Aorta (tissue), 5 donors: ENCODE measurements at regions not wholly inside any gene's neighbourhood (a gene's known extent, or its start where the extent isn't known, plus 50 kb on each side); places are given as distances from the start of the nearest gene placed in this dataset.

Experiments
- ATAC-seq: fragments of 200-7000 bp; cut with Tn5 transposase; one replicate; pipeline ENCODE4 v1.9.1; 2022; ENCODE audit warnings: moderate library complexity; ENCODE audit not compliant: low FRiP score
- DNase-seq, 2 donors: peaks; one replicate each; pipeline ENCODE4 v3.0.0-alpha.2; 2020
- H3K27ac ChIP-seq, 2 donors: one replicate each; pipeline ENCODE4 v1.5.1; 2013; ENCODE audit warnings: low read length in 2 of 2, mild to moderate bottlenecking in 2 of 2, moderate library complexity in 2 of 2, control low read depth in 1 of 2, inconsistent platforms in 1 of 2, low read depth in 1 of 2
- H3K27me3 ChIP-seq, 2 donors: one replicate each; pipeline ENCODE4 v1.6.1; 2013; ENCODE audit warnings: control low read depth in 1 of 2, low read length in 1 of 2, mild to moderate bottlenecking in 1 of 2, moderate library complexity in 1 of 2; ENCODE audit not compliant: insufficient read depth in 2 of 2, control insufficient read depth in 1 of 2
- H3K36me3 ChIP-seq, 2 donors: one replicate each; pipeline ENCODE4 v1.6.1; 2013; ENCODE audit warnings: control low read depth in 1 of 2, low read length in 1 of 2, mild to moderate bottlenecking in 1 of 2; ENCODE audit not compliant: insufficient read depth in 2 of 2, control insufficient read depth in 1 of 2
- H3K4me1 ChIP-seq, 2 donors: one replicate each; pipeline ENCODE4 v1.6.1; 2013; ENCODE audit warnings: low read length in 2 of 2, control low read depth in 1 of 2, mild to moderate bottlenecking in 1 of 2, moderate library complexity in 1 of 2; ENCODE audit not compliant: insufficient read depth in 2 of 2, control insufficient read depth in 1 of 2
- H3K4me3 ChIP-seq, 2 donors: one replicate each; pipeline ENCODE4 v1.5.1; 2013; ENCODE audit warnings: low read length in 2 of 2, control low read depth in 1 of 2, mild to moderate bottlenecking in 1 of 2
- H3K9me3 ChIP-seq: one replicate; pipeline ENCODE4 v1.6.1; 2013; ENCODE audit warnings: mild to moderate bottlenecking, low read length; ENCODE audit not compliant: control insufficient read depth
- WGBS, 2 donors: extraction: QIAGEN DNeasy Blood & Tissue Kit; methylation state at CpG; one replicate each; pipeline ENCODE4 v1.1.7; 2013; 5-methylcytosine and 5-hydroxymethylcytosine counted together
- intact Hi-C, 2 donors: fragments of 100-400 bp; cut with DNase I; formaldehyde crosslinking; loops; one replicate each; pipeline versions ENCODE4 v1.14.2 to v1.15.0; 2022
- donor health status: healthy with polysubstance abuse.
- donor health status: Bipolar disorder and iron deficiency.
- donor health status: DM: no; HTN: no; CAD: no.
- donor health status: DM: no; HTN: no; CAD: no.
- donor health status: DM: yes; HTN: yes; CAD: no.

GRCh38 chr5:68435611-68436010 is 220.1 kb downstream of the PIK3R1 start:
- intact Hi-C loops: loop anchor here in 1 of 2 donors (10.0 kb wide), 1 partner anchor 91 kb away; no protein-coding TSS in a partner anchor
- WGBS, 2 donors: 92 to 98% methylated on average over 1 of the region's 1 CpG
- H3K36me3 ChIP-seq: no peaks in the 10 kb centered on the region
- no peaks in the 10 kb centered on the region for H3K9me3 ChIP-seq
- DNase-seq: peak in 1 of 2 donors; percentile 63
- no peak overlapping the region for H3K27ac ChIP-seq
- ATAC-seq: no peak
- no peaks in the 10 kb centered on the region for H3K4me1 ChIP-seq
- no peaks in the 10 kb centered on the region for H3K27me3 ChIP-seq
- no peak overlapping the region for H3K4me3 ChIP-seq

GRCh38 chr5:68436686-68437520 is 221.3 kb downstream of the PIK3R1 start:
- Histone ChIP-seq H3K9me3 (no peaks in the 10 kb centered on the region), H3K4me3 (no peak overlapping the region), H3K36me3 (no peaks in the 10 kb centered on the region), H3K27me3 (no peaks in the 10 kb centered on the region), H3K4me1 (no peaks in the 10 kb centered on the region), H3K27ac (no peak overlapping the region)
- ATAC-seq: no peak
- intact Hi-C loops: loop anchor here in 1 of 2 donors (10.0 kb wide), 1 partner anchor 92 kb away; no protein-coding TSS in a partner anchor
- no peak for DNase-seq
- 85 to 87% methylated on average over 3 of the region's 3 CpGs for WGBS, 2 donors

GRCh38 chr5:68438876-68439275 is 223.3 kb downstream of the PIK3R1 start:
- H3K4me3 ChIP-seq: no peak overlapping the region
- no peaks in the 10 kb centered on the region for H3K9me3 ChIP-seq
- ATAC-seq: no peak
- 26 to 32% methylated on average over 1 of the region's 1 CpG for WGBS, 2 donors
- intact Hi-C loops: loop anchor here in 1 of 2 donors (10.0 kb wide), 1 partner anchor 94 kb away; no protein-coding TSS in a partner anchor
- no peak overlapping the region for H3K27ac ChIP-seq
- H3K36me3 ChIP-seq: no peaks in the 10 kb centered on the region
- no peak for DNase-seq
- no peaks in the 10 kb centered on the region for H3K4me1 ChIP-seq
- H3K27me3 ChIP-seq: no peaks in the 10 kb centered on the region

DNA sequence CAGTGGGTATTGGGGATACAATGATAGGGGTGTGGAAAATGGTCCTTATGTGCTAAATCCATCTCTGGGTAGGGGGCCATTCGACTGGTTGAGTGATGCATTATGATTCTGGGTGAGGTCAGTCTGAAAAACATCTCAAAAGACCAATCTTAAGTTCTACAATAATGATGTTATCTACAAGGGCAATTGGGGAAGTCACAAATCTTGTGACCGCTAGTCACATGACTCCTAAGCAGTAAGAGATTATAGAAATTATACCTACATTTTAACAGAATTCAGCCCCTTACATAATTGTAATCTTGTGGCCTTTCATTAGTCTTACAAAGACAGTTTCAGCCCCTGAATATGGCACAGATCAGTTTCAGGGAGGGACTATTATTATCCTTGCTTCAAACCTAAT is 224.7 kb downstream of the PIK3R1 start:
- Histone ChIP-seq H3K27me3 (no peaks in the 10 kb centered on the region), H3K4me3 (no peak overlapping the region), H3K36me3 (no peaks in the 10 kb centered on the region), H3K9me3 (no peaks in the 10 kb centered on the region), H3K4me1 (no peaks in the 10 kb centered on the region), H3K27ac (no peak overlapping the region)
- 97 to 100% methylated on average over 2 of the region's 2 CpGs for WGBS, 2 donors
- no peak for ATAC-seq
- no peak for DNase-seq
- intact Hi-C loops: no loop called here

DNA sequence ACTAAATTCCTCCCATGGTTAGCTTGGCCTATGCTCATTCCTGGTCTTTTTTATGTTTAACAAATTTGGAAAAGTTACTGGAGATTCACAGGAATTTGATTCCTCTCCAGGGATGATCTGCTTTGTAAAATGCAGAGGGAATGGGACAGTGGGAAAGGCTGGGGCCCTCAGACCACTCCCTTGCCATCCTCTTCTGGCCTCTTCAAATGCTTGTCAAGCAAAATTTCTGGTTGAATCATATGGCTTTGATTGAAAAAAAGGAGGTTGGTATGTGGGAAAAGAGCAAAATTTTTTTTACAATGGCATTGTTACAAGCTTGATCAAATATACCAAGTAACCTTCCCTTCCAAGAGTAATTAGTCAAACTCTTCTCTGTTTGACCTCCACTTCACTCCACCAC is 225.1 kb downstream of the PIK3R1 start:
- ATAC-seq (no peak), DNase-seq (no peak)
- Histone ChIP-seq H3K4me3 (no peak overlapping the region), H3K27ac (no peak overlapping the region), H3K4me1 (no peaks in the 10 kb centered on the region), H3K27me3 (no peaks in the 10 kb centered on the region), H3K36me3 (no peaks in the 10 kb centered on the region), H3K9me3 (no peaks in the 10 kb centered on the region)
- intact Hi-C loops: no loop called here

DNA sequence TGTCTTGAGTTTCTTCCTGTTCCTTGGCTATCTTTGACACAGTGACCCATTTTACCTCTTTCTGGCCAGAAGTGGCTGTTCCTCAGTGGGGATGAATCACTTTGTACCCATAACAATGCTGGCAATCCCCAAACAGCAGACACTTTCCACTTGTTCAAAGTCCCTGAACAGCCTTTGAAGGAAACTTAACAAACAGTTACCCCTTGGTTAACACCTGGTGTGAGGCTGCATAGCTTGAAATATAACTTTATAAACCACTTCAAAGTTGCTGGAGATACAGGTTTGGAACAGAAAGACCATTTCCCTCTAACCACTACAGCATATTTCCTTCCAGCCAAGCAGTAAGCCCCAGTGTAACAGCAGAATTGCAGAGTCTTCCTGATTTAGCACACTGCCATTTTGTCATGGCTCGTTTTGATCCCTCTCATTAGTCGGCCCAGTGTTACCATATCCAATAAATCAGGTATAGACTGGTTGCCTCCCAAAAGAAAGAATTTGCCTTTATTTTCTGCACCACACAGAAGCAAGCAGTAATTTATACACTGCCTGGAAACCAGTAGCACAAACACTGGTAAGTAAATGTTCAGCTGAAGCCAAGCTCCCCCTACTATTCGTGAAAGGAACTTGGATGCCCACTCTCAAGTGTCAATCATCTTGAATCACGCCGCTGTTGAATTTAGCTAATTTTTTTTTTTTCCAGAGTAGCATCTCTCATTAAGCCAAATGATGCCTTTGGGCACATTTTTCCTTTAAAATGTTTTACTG is 225.9 kb downstream of the PIK3R1 start:
- Histone ChIP-seq H3K27me3 (no peaks in the 10 kb centered on the region), H3K36me3 (no peaks in the 10 kb centered on the region), H3K9me3 (no peaks in the 10 kb centered on the region), H3K4me3 (no peak overlapping the region), H3K27ac (no peak overlapping the region), H3K4me1 (no peaks in the 10 kb centered on the region)
- intact Hi-C loops: no loop called here
- WGBS, 2 donors: 74 to 76% methylated on average over 5 of the region's 5 CpGs
- no peak for DNase-seq
- ATAC-seq: no peak

- no peak overlapping the region for H3K27ac ChIP-seq
- H3K36me3 ChIP-seq: no peaks in the 10 kb centered on the region
- H3K9me3 ChIP-seq: no peaks in the 10 kb centered on the region
- 97 to 99% methylated on average over 4 of the region's 4 CpGs for WGBS, 2 donors
- H3K4me3 ChIP-seq: no peak overlapping the region
- intact Hi-C loops: no loop called here
- no peaks in the 10 kb centered on the region for H3K4me1 ChIP-seq
- DNase-seq: no peak
- no peaks in the 10 kb centered on the region for H3K27me3 ChIP-seq
- no peak for ATAC-seq
These were observed 227.5 kb downstream of the PIK3R1 start for GRCh38 chr5:68443091-68443490.

- WGBS, 2 donors: 92 to 96% methylated on average over 1 of the region's 1 CpG
- H3K4me3 ChIP-seq: no peak overlapping the region
- H3K36me3 ChIP-seq: no peaks in the 10 kb centered on the region
These were observed 228.5 kb downstream of the PIK3R1 start for GRCh38 chr5:68444048-68444447.

DNA sequence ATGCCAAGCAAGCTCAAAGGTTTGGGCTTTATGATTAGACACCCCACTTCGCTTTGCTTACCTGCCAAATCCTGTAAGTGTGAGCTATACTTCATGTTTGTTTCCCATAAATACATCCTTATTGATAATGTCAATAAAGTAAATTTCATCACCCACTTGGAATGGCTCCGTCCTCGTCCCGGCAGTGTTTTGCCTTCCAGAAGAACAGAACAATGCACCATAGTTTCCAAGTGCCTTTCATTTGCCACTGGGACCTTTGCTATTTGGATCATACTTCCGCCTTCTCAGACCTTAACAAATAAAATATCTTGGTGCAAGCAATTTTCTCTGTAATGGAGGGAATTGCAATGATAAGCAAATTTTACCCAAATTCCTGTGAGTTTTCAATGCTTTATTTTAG is 229.3 kb downstream of the PIK3R1 start:
- no peak overlapping the region for H3K4me3 ChIP-seq
- 61 to 63% methylated on average over 5 of the region's 5 CpGs for WGBS, 2 donors
- DNase-seq: no peak
- H3K27me3 ChIP-seq: no peaks in the 10 kb centered on the region
- H3K9me3 ChIP-seq: no peaks in the 10 kb centered on the region
- intact Hi-C loops: no loop called here
- ATAC-seq: no peak
- H3K4me1 ChIP-seq: no peaks in the 10 kb centered on the region
- H3K27ac ChIP-seq: no peak overlapping the region
- H3K36me3 ChIP-seq: no peaks in the 10 kb centered on the region

More at GRCh38 chr5:68444048-68444447, 228.5 kb downstream of the PIK3R1 start:
- no peak overlapping the region for H3K27ac ChIP-seq
- intact Hi-C loops: no loop called here
- no peaks in the 10 kb centered on the region for H3K4me1 ChIP-seq
- ATAC-seq (no peak), DNase-seq (no peak)
- no peaks in the 10 kb centered on the region for H3K27me3 ChIP-seq
- H3K9me3 ChIP-seq: no peaks in the 10 kb centered on the region
